Left colon (tissue), 2 donors: ENCODE measurements at regions not wholly inside any gene's neighbourhood (a gene's known extent, or its start where the extent isn't known, plus 50 kb on each side); places are given as distances from the start of the nearest gene placed in this dataset.

ENCODE experiments used
- ATAC-seq: fragments of 200-7000 bp; cut with Tn5 transposase; one replicate; pipeline ENCODE4 v1.9.1; 2020; ENCODE audit warnings: mild to moderate bottlenecking, moderate library complexity
- DNase-seq, 2 donors: peaks; one replicate each; pipeline ENCODE4 v3.0.0-alpha.2; 2020
- intact Hi-C, 2 donors: fragments of 100-400 bp; cut with DNase I in 1 of 2; cut with micrococcal nuclease in 1 of 2; formaldehyde crosslinking; loops; one replicate each; pipeline versions ENCODE4 v1.11.2 to v1.14.0; 2022; cut with DNase I, micrococcal nuclease
- donor health status: DM: no; HTN: no; CAD: no.
- donor health status: DM: yes; HTN: yes; CAD: no.

DNA sequence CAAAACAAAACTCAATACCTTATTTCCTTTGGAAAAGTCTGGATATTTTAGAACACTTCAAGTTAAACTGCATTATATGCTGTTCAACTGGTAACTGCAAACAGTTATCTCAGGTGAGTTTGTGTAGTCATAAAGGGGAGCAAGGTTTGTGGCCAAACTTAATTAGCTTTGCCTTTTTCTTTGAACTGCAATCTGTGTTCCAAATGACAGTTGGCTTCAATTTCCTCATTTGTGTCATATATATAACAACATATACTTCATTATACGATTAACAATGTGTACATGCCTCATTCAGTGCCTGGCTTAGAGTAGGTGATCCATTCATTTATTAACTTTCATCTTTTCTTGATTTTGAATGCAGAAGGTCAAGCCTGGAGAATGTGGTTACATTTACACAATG lies 55.8 kb downstream of the KCNE4 start:
- ATAC-seq: peak; percentile 90

GRCh38 chr2:223108351-223109050 lies 56.5 kb downstream of the KCNE4 start:
- ATAC-seq: no peak
- intact Hi-C loops: no loop called here
- no peak for DNase-seq

More for the DNA sequence above, 55.8 kb downstream of the KCNE4 start:
- intact Hi-C loops: no loop called here
- no peak for DNase-seq

DNA sequence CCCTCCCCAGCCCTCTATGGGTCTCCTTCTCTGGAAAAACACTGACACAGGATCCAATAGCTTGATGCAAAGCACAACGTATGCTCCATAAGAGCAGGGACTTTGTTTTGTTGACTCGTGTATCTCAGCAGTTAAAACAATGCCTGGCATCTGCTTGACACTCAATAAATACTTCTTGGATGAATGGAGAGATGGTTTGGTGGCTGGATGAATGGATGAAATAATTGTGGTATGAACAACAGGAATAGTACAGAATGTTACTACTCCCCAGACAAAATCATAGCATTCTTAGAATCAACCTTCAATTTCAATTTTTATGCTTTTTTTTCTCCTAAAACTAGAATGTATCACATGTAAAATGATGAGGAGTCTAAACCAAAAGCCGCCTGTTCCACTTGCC lies 57.4 kb downstream of the KCNE4 start:
- no peak for ATAC-seq
- DNase-seq: no peak
- intact Hi-C loops: no loop called here

- no peak for DNase-seq
- intact Hi-C loops: no loop called here
- ATAC-seq: no peak
Measured at GRCh38 chr2:223113161-223113560, 61.2 kb downstream of the KCNE4 start.

GRCh38 chr2:223114170-223114569 lies 62.2 kb downstream of the KCNE4 start:
- ATAC-seq: no peak
- DNase-seq: no peak
- intact Hi-C loops: no loop called here

- intact Hi-C loops: no loop called here
- no peak for DNase-seq
- ATAC-seq: no peak
Measured at GRCh38 chr2:223114917-223115316, 62.9 kb downstream of the KCNE4 start.

- no peak for DNase-seq
- intact Hi-C loops: no loop called here
- ATAC-seq: no peak
Measured at GRCh38 chr2:223117533-223117932, 65.5 kb downstream of the KCNE4 start.

DNA sequence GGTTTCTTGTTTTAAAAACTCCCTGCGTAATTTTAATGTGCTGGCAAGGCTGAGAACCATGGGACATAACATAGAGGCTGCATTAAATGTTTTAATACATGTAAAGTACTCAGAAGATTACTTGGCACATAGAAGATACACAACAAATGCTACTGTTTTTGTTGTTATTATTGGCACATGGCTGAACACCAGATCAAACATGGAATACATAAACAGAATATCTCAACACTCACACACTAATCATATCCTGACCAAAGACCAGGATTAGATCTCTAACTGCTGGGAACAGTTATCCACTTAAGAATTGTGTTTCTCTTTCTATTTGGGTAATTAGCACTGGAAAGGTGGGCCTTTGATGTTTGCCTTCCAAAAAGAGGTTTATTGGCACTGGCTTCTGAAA lies 69.3 kb downstream of the KCNE4 start:
- ATAC-seq: no peak
- intact Hi-C loops: no loop called here
- DNase-seq: no peak

DNA sequence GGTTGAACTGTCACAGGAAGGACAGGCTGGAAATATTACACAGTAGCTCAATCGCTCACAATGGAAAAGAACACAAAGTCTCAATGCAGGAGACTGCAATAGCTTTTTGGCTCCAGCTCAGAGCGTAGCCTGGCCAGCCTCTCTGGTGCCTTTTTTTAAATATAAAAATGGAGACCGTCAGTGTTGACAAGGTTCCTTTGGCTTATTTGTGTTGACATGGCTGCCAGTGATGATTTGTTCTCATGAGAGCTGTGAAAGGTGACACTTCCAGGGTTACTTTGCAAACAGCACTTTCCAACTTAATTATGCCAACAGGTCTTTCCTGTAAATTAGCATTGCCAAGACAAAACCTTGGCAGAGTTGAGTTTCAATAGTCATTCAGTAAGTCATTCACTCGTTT lies 70.8 kb downstream of the KCNE4 start:
- intact Hi-C loops: no loop called here
- DNase-seq: no peak
- no peak for ATAC-seq

DNA sequence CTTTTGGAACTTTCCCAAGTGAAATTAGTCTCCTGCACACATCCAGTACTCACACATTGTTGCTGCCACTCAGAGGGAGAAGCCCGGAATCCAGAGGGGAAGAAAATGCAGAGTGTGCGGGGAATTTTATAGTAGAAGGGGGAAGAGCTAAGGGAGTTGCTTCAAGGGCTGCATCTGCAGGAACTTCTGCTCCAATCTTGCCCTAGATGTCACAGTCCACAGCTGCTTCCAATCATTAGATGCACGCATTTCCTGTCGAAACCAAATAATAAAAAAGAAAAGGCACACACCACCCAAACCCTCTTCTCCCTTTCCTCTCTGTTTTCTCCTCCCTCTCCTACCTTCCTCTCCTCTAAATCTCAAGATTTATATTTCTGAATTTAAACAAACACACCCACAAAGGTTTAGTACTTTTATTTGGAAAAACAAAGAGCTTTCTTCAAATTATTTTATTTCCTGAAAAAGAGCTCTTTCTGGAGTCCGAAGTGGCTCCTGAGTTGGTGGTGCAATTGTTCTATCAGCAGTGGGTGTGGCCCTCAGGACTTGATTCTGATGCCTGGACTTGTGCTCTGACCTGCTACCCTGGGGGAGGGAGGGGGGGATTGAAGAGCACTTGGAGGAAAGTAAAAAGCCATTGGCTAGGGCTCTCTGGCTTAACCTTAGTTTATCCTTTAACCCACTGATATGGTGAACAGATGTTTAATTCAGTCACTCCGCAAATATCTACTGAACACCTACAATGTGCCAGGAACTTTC lies 72.0 kb downstream of the KCNE4 start:
- ATAC-seq: no peak
- DNase-seq: no peak
- intact Hi-C loops: no loop called here

- intact Hi-C loops: no loop called here
- DNase-seq (no peak), ATAC-seq (no peak)
Measured at GRCh38 chr2:223141606-223142005, 89.6 kb downstream of the KCNE4 start.

DNA sequence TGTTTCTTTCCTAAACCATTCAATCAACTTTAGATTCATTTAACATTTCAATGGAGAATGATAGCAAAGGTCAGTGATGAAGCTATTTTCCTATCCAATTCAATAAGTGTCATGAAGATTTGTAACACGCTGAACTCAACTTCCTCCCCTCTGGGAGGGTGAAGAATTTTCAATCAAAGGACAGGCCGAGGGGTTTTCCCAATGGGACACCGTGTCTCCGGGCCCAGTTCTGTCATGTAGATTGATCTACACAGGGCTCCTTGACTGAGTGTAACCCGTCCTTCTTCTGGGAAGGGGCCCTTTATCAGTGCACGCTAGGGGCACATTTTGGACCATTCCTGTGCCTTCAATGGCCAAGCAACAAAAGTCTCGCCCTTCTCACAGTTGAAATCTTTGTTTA lies 90.1 kb downstream of the KCNE4 start:
- no peak for DNase-seq
- no peak for ATAC-seq
- intact Hi-C loops: no loop called here

DNA sequence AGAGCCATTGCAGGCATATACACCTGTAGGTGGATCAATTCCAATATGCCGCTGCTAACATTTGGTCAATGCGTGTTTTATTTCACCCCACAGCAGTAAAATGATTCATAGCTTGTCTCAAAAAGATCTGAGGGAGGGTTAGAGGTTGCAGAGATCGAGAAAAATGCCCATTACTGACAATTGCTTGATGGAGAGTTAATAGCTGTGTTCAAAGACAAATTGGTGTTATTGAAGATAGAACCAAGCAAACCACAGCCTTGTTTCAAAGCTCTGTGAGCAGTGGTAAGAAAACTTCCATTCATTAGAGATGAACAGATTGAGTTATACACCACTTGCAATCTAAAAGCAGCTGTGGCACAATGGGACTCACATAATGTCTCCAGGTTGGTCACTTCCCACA lies 95.4 kb downstream of the KCNE4 start:
- intact Hi-C loops: no loop called here
- ATAC-seq (no peak), DNase-seq (no peak)

DNA sequence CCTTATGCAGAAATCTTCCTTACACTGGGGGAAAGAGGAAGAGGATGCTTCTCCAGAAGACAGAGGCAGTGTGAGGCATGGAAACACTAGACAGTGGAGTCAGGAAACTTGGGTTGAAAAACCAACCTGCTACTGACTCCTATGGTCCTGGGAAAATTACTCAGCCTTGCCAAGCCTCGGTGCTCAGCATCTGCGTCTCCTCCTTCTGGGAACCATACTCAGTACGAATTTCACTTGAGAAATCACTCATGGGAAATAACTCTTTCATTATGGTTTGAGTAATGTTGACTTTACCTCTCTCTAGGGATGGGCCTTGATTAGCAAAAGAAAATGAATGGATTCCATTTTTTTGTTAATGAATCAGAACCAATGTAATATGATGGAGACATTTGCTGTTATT lies 96.5 kb downstream of the KCNE4 start:
- DNase-seq (no peak), ATAC-seq (no peak)
- intact Hi-C loops: no loop called here

GRCh38 chr2:223155956-223156355 lies 104.0 kb downstream of the KCNE4 start:
- DNase-seq (no peak), ATAC-seq (no peak)

DNA sequence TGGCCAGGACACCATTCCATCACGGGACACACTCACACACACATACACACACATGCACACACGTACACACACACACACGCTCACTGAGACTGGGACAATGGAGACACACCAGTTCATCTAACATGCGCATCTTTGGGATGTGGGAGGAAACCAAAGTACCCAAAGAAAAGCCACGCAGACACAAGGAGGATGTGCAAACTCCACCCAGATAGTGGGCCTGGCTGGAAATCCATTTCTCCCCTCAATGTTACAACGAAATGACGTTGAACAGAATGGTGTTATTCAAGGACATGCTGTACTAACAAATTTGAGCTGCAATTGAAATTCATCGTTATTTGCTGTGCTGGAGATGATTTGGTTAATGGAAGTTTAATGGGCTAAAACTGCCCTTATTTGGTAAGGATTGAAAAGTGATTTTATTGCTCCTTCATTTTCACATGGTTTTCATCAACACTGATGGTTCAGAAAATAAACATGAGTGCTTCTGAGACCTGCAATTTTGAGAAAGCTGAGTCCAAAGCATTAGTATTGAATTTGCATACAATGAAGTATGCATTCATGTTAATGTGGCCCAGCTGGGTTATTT lies 110.0 kb downstream of the KCNE4 start:
- intact Hi-C loops: no loop called here
- no peak for ATAC-seq
- no peak for DNase-seq

More at GRCh38 chr2:223155956-223156355, 104.0 kb downstream of the KCNE4 start:
- intact Hi-C loops: no loop called here

GRCh38 chr2:223165423-223166214 lies 113.6 kb downstream of the KCNE4 start:
- peak in 1 of 2 donors; percentile 13 for DNase-seq
- intact Hi-C loops: no loop called here
- peak; percentile 85 for ATAC-seq

DNA sequence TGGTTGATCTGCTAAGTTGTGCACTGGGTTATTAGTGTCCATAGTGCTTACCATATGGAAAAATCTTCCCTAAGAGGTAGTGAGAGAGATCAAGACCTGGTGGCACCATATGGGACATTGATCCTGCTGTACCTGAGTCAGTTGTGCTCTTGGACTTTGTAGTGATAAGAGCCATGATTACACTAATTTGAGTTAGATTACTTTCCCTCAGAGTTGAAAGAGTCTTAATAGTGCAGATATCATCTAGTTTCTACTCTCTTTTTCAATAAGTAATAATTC lies 114.2 kb downstream of the KCNE4 start:
- intact Hi-C loops: no loop called here
- DNase-seq (no peak), ATAC-seq (peak; percentile 79)

GRCh38 chr2:223166983-223167650 lies 115.1 kb downstream of the KCNE4 start:
- DNase-seq (no peak), ATAC-seq (no peak)
- intact Hi-C loops: no loop called here
